PC-9 (cell line): ENCODE measurements at regions not wholly inside any gene's neighbourhood (a gene's known extent, or its start where the extent isn't known, plus 50 kb on each side); places are given as distances from the start of the nearest gene placed in this dataset.

ENCODE experiments used
- BruUV-seq: library from RNA; stranded (reverse); fragments of 400-500 nt; replicated peaks from 2 replicates; lab custom pipeline; 2021; lab: Mats Ljungman, UMichigan
- CTCF ChIA-PET: fragments of 300-600 bp; sonication (Branson Sonifier 250); formaldehyde crosslinking; loops from one replicate; lab custom pipeline; 2022; ENCODE audit warnings: antibody characterized with exemption; lab: Charles Lee
- POLR2A ChIA-PET: fragments of 300-600 bp; sonication (Branson Sonifier 250); formaldehyde crosslinking; loops from one replicate; lab custom pipeline; 2022; ENCODE audit warnings: antibody characterized with exemption; ENCODE audit not compliant: unreplicated experiment; lab: Charles Lee
- DNase-seq, 2 experiments: peaks; one replicate each; pipeline versions ENCODE4 v3.0.0 to v3.0.0-alpha.2; 2015 to 2022; ENCODE audit warnings: mixed read lengths in 1 of 2
- H2AFZ ChIP-seq: fragments of 200-600 bp; sonication (generic); 2 replicates; pipeline ENCODE4 v1.8.1; 2017; ENCODE audit warnings: antibody characterized with exemption
- H3F3A ChIP-seq: fragments of 200-600 bp; sonication (generic); 2 replicates; pipeline ENCODE4 v1.8.1; 2017; ENCODE audit warnings: antibody characterized with exemption, mild to moderate bottlenecking, low read depth; ENCODE audit not compliant: insufficient read depth
- H3K27ac ChIP-seq: fragments of 200-600 bp; sonication (generic); 2 replicates; pipeline ENCODE4 v1.6.1; 2016; ENCODE audit warnings: mixed run types
- H3K27me3 ChIP-seq: fragments of 200-600 bp; sonication (generic); 2 replicates; pipeline ENCODE4 v1.6.1; 2016; ENCODE audit warnings: low read depth, mixed run types; ENCODE audit not compliant: insufficient read depth
- H3K36me3 ChIP-seq: fragments of 200-600 bp; sonication (generic); 2 replicates; pipeline ENCODE4 v1.6.1; 2016; ENCODE audit warnings: low read depth, mixed run types
- H3K4me1 ChIP-seq: fragments of 200-600 bp; sonication (generic); replicated peaks from 2 replicates; pipeline ENCODE4 v1.6.1; 2016; ENCODE audit warnings: mixed run types; ENCODE audit not compliant: insufficient read depth
- H3K4me2 ChIP-seq: fragments of 200-600 bp; sonication (generic); 2 replicates; pipeline ENCODE4 v1.6.1; 2017; ENCODE audit warnings: mixed run types
- H3K4me3 ChIP-seq: fragments of 200-600 bp; sonication (generic); 2 replicates; pipeline ENCODE4 v1.6.1; 2016; ENCODE audit warnings: mixed run types
- H3K79me2 ChIP-seq: fragments of 200-600 bp; sonication (generic); 2 replicates; pipeline ENCODE4 v1.6.1; 2017; ENCODE audit warnings: low read depth, mixed run types
- H3K9me2 ChIP-seq: fragments of 200-600 bp; sonication (generic); 2 replicates; pipeline ENCODE4 v1.8.1; 2017; ENCODE audit warnings: mild to moderate bottlenecking; ENCODE audit not compliant: insufficient read depth
- H3K9me3 ChIP-seq: fragments of 200-600 bp; sonication (generic); 2 replicates; pipeline ENCODE4 v1.8.1; 2016; ENCODE audit warnings: low read depth; ENCODE audit not compliant: insufficient read depth
- H4K20me1 ChIP-seq: fragments of 200-600 bp; sonication (generic); 2 replicates; pipeline ENCODE4 v1.8.1; 2017; ENCODE audit not compliant: insufficient read depth
- EZH2 ChIP-seq: fragments of 200-600 bp; sonication (generic); IDR thresholded peaks from 2 replicates; pipeline ENCODE4 v1.8.0; 2017; ENCODE audit warnings: antibody characterized with exemption, low read depth
- intact Hi-C: fragments of 100-400 bp; cut with micrococcal nuclease; formaldehyde crosslinking; loops from one replicate; pipeline ENCODE4 v1.10.0; 2022; ENCODE audit not compliant: unreplicated experiment
- TF ChIP-seq, protein P1 (sequence below): fragments of 200-600 bp; sonication (generic); conservative IDR thresholded peaks from 2 replicates; pipeline ENCODE4 v1.6.1; 2017; ENCODE audit warnings: mixed run types, antibody characterized with exemption, mild to moderate bottlenecking, moderate library complexity

DNA sequence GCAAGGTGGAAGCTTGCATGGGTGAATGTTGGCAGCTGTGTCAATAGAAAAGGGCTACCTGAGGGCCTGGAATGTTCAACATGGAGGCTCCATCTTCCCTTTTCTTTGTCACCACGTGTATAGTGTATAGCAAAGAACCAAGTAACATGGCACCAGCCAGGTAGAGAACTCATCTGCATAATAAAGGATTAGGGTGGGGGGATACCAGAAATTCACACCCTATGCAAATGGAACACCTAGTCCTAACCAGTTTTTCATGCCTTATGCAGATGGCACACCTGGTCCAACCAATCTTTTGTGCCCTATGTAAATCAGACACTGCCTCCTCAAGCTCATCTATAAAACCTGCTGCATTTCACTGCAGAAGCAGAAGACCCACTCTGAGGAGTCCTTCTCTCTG lies 169.6 kb upstream of the GLRA2 start:
- DNase-seq = no peak
- 0 out of 2 replicates have a peak overlapping the region, but pooled peaks have one; percentile 48 for H2AFZ ChIP-seq
- CTCF ChIA-PET = no interaction called here
- H3F3A ChIP-seq = no peaks in the 10 kb centered on the region
- intact Hi-C loops = no loop called here
- BruUV-seq = no TSS peak
- H3K79me2 ChIP-seq = no peaks in the 10 kb centered on the region
- no peak for TF ChIP-seq EZH2
- TF ChIP-seq, protein P1, sequence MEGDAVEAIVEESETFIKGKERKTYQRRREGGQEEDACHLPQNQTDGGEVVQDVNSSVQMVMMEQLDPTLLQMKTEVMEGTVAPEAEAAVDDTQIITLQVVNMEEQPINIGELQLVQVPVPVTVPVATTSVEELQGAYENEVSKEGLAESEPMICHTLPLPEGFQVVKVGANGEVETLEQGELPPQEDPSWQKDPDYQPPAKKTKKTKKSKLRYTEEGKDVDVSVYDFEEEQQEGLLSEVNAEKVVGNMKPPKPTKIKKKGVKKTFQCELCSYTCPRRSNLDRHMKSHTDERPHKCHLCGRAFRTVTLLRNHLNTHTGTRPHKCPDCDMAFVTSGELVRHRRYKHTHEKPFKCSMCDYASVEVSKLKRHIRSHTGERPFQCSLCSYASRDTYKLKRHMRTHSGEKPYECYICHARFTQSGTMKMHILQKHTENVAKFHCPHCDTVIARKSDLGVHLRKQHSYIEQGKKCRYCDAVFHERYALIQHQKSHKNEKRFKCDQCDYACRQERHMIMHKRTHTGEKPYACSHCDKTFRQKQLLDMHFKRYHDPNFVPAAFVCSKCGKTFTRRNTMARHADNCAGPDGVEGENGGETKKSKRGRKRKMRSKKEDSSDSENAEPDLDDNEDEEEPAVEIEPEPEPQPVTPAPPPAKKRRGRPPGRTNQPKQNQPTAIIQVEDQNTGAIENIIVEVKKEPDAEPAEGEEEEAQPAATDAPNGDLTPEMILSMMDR = no peak
- POLR2A ChIA-PET = no interaction called here
- H3K36me3 ChIP-seq = no peaks in the 10 kb centered on the region
- no peak overlapping the region for H3K4me3 ChIP-seq
- no peaks in the 10 kb centered on the region for H3K9me3 ChIP-seq
- no peaks in the 10 kb centered on the region for H3K27me3 ChIP-seq
- peaks cover 14% of the 10 kb centered on the region for H3K4me1 ChIP-seq
- H4K20me1 ChIP-seq = no peaks in the 10 kb centered on the region
- 0 out of 2 replicates have a peak overlapping the region, but pooled peaks have one; percentile 12 for H3K27ac ChIP-seq
- H3K9me2 ChIP-seq = no peaks in the 10 kb centered on the region
- peak overlapping the region; percentile 28; the same call in 1 of the 2 replicates for H3K4me2 ChIP-seq

DNA sequence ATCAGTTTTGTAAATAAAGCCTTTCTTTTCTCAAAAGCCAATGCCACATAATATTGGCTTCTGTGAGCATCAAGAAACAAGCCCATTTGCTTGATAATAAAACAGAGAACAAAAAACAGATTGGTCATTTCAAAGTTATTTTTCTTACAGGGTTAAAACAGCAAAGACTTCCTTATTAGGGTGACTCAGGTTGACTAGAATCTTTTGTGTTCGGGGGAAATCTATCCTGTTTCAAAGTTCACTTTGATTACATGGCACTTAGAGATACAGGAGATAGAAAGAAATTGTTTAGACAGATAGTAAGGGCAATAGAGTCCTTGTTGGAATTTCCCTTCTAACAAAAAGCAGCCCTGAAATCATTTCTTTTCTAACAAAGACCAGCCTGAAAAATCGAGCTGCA lies 170.0 kb upstream of the GLRA2 start:
- peak overlapping the region; percentile 28; the same call in 1 of the 2 replicates for H3K4me2 ChIP-seq

DNA sequence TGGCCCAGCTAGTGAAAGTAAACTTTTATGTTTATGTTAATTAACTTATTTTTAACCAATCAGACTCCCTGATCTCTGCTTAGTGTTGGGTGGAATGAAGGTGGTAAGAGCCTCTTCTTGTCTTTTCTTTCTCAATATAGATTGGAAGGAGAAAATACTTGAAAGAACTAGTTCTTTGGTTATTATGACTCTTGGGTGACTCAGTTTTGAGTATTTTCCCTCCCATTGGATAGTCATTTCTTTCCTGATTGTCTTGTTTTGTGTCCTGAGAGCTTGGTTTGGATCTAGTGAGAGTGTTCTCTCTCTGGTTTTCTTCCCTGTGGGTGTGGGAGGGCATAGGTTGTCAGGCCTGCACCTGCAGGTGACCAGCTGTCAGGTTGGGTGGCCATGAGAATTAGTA lies 172.0 kb upstream of the GLRA2 start:
- Histone ChIP-seq H4K20me1 (no peaks in the 10 kb centered on the region), H2AFZ (no peak overlapping the region), H3K9me2 (no peaks in the 10 kb centered on the region), H3K4me3 (no peak overlapping the region), H3K27ac (no peak overlapping the region), H3F3A (no peaks in the 10 kb centered on the region), H3K79me2 (no peaks in the 10 kb centered on the region), H3K27me3 (no peaks in the 10 kb centered on the region), H3K4me2 (no peak overlapping the region), H3K9me3 (no peaks in the 10 kb centered on the region), H3K4me1 (peaks cover 14% of the 10 kb centered on the region), H3K36me3 (no peaks in the 10 kb centered on the region)
- TF ChIP-seq, protein P1 = no peak
- TF ChIP-seq EZH2 = no peak
- no peak for DNase-seq
- ChIA-PET CTCF (no interaction called here), POLR2A (no interaction called here)
- no TSS peak for BruUV-seq
- intact Hi-C loops = no loop called here

More for the DNA sequence above, 170.0 kb upstream of the GLRA2 start:
- H3K79me2 ChIP-seq = no peaks in the 10 kb centered on the region
- peaks cover 14% of the 10 kb centered on the region for H3K4me1 ChIP-seq
- H3K9me2 ChIP-seq = no peaks in the 10 kb centered on the region
- no peaks in the 10 kb centered on the region for H3F3A ChIP-seq
- no peaks in the 10 kb centered on the region for H3K9me3 ChIP-seq
- intact Hi-C loops = no loop called here
- H4K20me1 ChIP-seq = no peaks in the 10 kb centered on the region
- no peak for TF ChIP-seq EZH2
- TF ChIP-seq, protein P1 = no peak
- peak overlapping the region; percentile 12; the same call in 1 of the 2 replicates for H3K27ac ChIP-seq
- 0 out of 2 replicates have a peak overlapping the region, but pooled peaks have one; percentile 48 for H2AFZ ChIP-seq
- no peak overlapping the region for H3K4me3 ChIP-seq
- ChIA-PET POLR2A (no interaction called here), CTCF (no interaction called here)
- H3K36me3 ChIP-seq = no peaks in the 10 kb centered on the region
- DNase-seq = no peak
- no peaks in the 10 kb centered on the region for H3K27me3 ChIP-seq
- no TSS peak for BruUV-seq
